ENCODE measurements at regions not wholly inside any gene's neighbourhood (a gene's known extent, or its start where the extent isn't known, plus 50 kb on each side); places are given as distances from the start of the nearest gene placed in this dataset.

GRCh38 chr2:120982598-120982997 is 246.9 kb downstream of the GLI2 start:
- TF ChIP-seq POLR2A (IDR thresholded peaks at IDR 0.05; ENCODE audit: low read length) (no peak), GATA1 (IDR thresholded peaks at IDR 0.05; ENCODE audit: low read depth, low read length) (no peak)

Data from erythroblast (primary cell).